PFSK-1 (cell line): ENCODE measurements at regions not wholly inside any gene's neighbourhood (a gene's known extent, or its start where the extent isn't known, plus 50 kb on each side); places are given as distances from the start of the nearest gene placed in this dataset.

ENCODE experiments used
- POLR2AphosphoS5 ChIP-seq: IDR thresholded peaks from 2 replicates; pipeline ENCODE4 v1.6.1; 2012; ENCODE audit warnings: low read depth, mild to moderate bottlenecking, control low read depth, low read length, moderate library complexity
- SIN3A ChIP-seq: IDR thresholded peaks from 2 replicates; pipeline ENCODE4 v1.6.1; 2012; ENCODE audit warnings: mild to moderate bottlenecking, low read length, moderate library complexity, borderline replicate concordance; ENCODE audit not compliant: insufficient read depth
- TAF1 ChIP-seq: IDR thresholded peaks from 2 replicates; pipeline ENCODE4 v1.6.1; 2012; ENCODE audit warnings: low read length, control low read depth, borderline replicate concordance; ENCODE audit not compliant: insufficient read depth
- TF ChIP-seq, protein P1 (sequence below), 2 experiments: IDR thresholded peaks; 2 replicates each; pipeline versions ENCODE4 v1.6.1 to v1.8.0; 2011 to 2012; ENCODE audit warnings: low read depth in 2 of 2, low read length in 2 of 2, control low read depth in 1 of 2, inconsistent platforms in 1 of 2, mild to moderate bottlenecking in 1 of 2, moderate library complexity in 1 of 2; ENCODE audit not compliant: insufficient read depth in 1 of 2

DNA sequence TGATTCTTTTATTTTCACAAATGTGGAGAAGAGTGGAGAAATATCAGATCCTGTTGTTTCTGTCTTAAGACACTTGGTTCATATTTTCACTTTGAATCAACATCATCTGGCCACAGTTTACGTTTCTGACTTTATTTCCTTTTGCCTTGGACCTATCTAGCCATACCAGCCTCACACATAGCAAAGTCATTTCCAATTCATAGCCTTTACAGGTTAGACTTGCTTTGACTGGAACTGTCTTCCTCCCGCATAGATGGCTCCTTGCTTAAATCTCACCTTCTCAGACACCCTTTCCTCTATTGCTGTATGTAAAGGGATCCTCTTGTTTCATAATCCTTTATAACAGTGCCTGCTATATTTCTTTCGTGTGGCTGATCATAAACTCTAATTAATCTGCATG lies 297.8 kb downstream of the SH3GL2 start:
- no peak for TF ChIP-seq POLR2AphosphoS5
- TF ChIP-seq, protein P1, sequence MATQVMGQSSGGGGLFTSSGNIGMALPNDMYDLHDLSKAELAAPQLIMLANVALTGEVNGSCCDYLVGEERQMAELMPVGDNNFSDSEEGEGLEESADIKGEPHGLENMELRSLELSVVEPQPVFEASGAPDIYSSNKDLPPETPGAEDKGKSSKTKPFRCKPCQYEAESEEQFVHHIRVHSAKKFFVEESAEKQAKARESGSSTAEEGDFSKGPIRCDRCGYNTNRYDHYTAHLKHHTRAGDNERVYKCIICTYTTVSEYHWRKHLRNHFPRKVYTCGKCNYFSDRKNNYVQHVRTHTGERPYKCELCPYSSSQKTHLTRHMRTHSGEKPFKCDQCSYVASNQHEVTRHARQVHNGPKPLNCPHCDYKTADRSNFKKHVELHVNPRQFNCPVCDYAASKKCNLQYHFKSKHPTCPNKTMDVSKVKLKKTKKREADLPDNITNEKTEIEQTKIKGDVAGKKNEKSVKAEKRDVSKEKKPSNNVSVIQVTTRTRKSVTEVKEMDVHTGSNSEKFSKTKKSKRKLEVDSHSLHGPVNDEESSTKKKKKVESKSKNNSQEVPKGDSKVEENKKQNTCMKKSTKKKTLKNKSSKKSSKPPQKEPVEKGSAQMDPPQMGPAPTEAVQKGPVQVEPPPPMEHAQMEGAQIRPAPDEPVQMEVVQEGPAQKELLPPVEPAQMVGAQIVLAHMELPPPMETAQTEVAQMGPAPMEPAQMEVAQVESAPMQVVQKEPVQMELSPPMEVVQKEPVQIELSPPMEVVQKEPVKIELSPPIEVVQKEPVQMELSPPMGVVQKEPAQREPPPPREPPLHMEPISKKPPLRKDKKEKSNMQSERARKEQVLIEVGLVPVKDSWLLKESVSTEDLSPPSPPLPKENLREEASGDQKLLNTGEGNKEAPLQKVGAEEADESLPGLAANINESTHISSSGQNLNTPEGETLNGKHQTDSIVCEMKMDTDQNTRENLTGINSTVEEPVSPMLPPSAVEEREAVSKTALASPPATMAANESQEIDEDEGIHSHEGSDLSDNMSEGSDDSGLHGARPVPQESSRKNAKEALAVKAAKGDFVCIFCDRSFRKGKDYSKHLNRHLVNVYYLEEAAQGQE (IDR thresholded peaks at IDR 0.05; ENCODE audit: insufficient read depth in 1 of 2, low read depth in 2 of 2, low read length in 2 of 2), result no peak
- TF ChIP-seq TAF1, result no peak
- no peak for TF ChIP-seq SIN3A
